ENCODE measurements at regions not wholly inside any gene's neighbourhood (a gene's known extent, or its start where the extent isn't known, plus 50 kb on each side); places are given as distances from the start of the nearest gene placed in this dataset.

- H3K9me2 ChIP-seq (replicated peaks; ENCODE audit: insufficient read depth), result no peaks in the 10 kb centered on the region
- H2AFZ ChIP-seq, result no peak overlapping the region
- H3K9me3 ChIP-seq (ENCODE audit: low read depth), result no peaks in the 10 kb centered on the region
- DNase-seq (ENCODE audit: low spot score), result no peak
- H3K27me3 ChIP-seq, result no peaks in the 10 kb centered on the region
- H3K4me3 ChIP-seq, result no peak overlapping the region
- H3K4me1 ChIP-seq (ENCODE audit: insufficient read depth), result no peaks in the 10 kb centered on the region
- H3K79me2 ChIP-seq, result no peaks in the 10 kb centered on the region
- no peaks in the 10 kb centered on the region for H3K36me3 ChIP-seq (replicated peaks; ENCODE audit: insufficient read depth, low read depth)
- no peaks in the 10 kb centered on the region for H4K20me1 ChIP-seq (ENCODE audit: insufficient read depth, poor library complexity, severe bottlenecking)
- TF ChIP-seq CTCF (IDR thresholded peaks at IDR 0.05; ENCODE audit: poor library complexity) (no peak), EZH2 (IDR thresholded peaks at IDR 0.05; ENCODE audit: borderline replicate concordance) (no peak)
- 70% methylated on average over 4 of the region's 4 CpGs for WGBS (ENCODE audit: low lambda C conversion rate, missing lambda C conversion rate)
- no peak overlapping the region for H3K27ac ChIP-seq
- no peak overlapping the region for H3K4me2 ChIP-seq
These were observed 119.7 kb downstream of the PLPPR4 start for GRCh38 chr1:99384021-99384420.

- H2AFZ ChIP-seq, result no peak overlapping the region
- no peaks in the 10 kb centered on the region for H3K9me2 ChIP-seq (replicated peaks; ENCODE audit: insufficient read depth)
- H3K4me1 ChIP-seq (ENCODE audit: insufficient read depth), result no peaks in the 10 kb centered on the region
- H3K4me3 ChIP-seq, result no peak overlapping the region
- no peaks in the 10 kb centered on the region for H3K9me3 ChIP-seq (ENCODE audit: low read depth)
- no peaks in the 10 kb centered on the region for H3K27me3 ChIP-seq
- H3K4me2 ChIP-seq, result no peak overlapping the region
- H4K20me1 ChIP-seq (ENCODE audit: insufficient read depth, poor library complexity, severe bottlenecking), result no peaks in the 10 kb centered on the region
- no peak for TF ChIP-seq EZH2 (IDR thresholded peaks at IDR 0.05; ENCODE audit: borderline replicate concordance)
- TF ChIP-seq CTCF (IDR thresholded peaks at IDR 0.05; ENCODE audit: poor library complexity), result no peak
- TF ChIP-seq EZH2phosphoT487 (IDR thresholded peaks at IDR 0.05; ENCODE audit: low read depth, severe bottlenecking, unreplicated experiment), result no peak
- DNase-seq (ENCODE audit: low spot score), result no peak
- H3K27ac ChIP-seq, result no peak overlapping the region
- H3K36me3 ChIP-seq (replicated peaks; ENCODE audit: insufficient read depth, low read depth), result no peaks in the 10 kb centered on the region
- no peaks in the 10 kb centered on the region for H3K79me2 ChIP-seq
- WGBS (ENCODE audit: low lambda C conversion rate, missing lambda C conversion rate), result 60% methylated on average over 4 of the region's 4 CpGs
These were observed 121.6 kb downstream of the PLPPR4 start for GRCh38 chr1:99385852-99386251.

- H3K4me3 ChIP-seq, result no peak overlapping the region
- no peaks in the 10 kb centered on the region for H3K4me1 ChIP-seq (ENCODE audit: insufficient read depth)
- no peaks in the 10 kb centered on the region for H3K79me2 ChIP-seq
- no peak overlapping the region for H3K4me2 ChIP-seq
- whole genome bisulfite sequencing (ENCODE audit: low lambda C conversion rate, missing lambda C conversion rate), result 96% methylated on average over 2 of the region's 2 CpGs
- H2AFZ ChIP-seq, result no peak overlapping the region
- H3K27me3 ChIP-seq, result no peaks in the 10 kb centered on the region
- no peak overlapping the region for H3K27ac ChIP-seq
- DNase-seq (ENCODE audit: low spot score), result no peak
- H3K9me3 ChIP-seq (ENCODE audit: low read depth), result no peaks in the 10 kb centered on the region
- H4K20me1 ChIP-seq (ENCODE audit: insufficient read depth, poor library complexity, severe bottlenecking), result no peaks in the 10 kb centered on the region
- H3K9me2 ChIP-seq (replicated peaks; ENCODE audit: insufficient read depth), result no peaks in the 10 kb centered on the region
- H3K36me3 ChIP-seq (replicated peaks; ENCODE audit: insufficient read depth, low read depth), result no peaks in the 10 kb centered on the region
- no peak for TF ChIP-seq CTCF (IDR thresholded peaks at IDR 0.05; ENCODE audit: poor library complexity)
- no peak for TF ChIP-seq EZH2 (IDR thresholded peaks at IDR 0.05; ENCODE audit: borderline replicate concordance)
- no peak for TF ChIP-seq EZH2phosphoT487 (IDR thresholded peaks at IDR 0.05; ENCODE audit: low read depth, severe bottlenecking, unreplicated experiment)
These were observed 132.1 kb downstream of the PLPPR4 start for GRCh38 chr1:99396389-99396788.

GRCh38 chr1:99397029-99397428 lies 132.7 kb downstream of the PLPPR4 start:
- H3K9me3 ChIP-seq (ENCODE audit: low read depth), result no peaks in the 10 kb centered on the region
- H3K36me3 ChIP-seq (replicated peaks; ENCODE audit: insufficient read depth, low read depth), result no peaks in the 10 kb centered on the region
- 54% methylated on average over 2 of the region's 2 CpGs for WGBS (ENCODE audit: low lambda C conversion rate, missing lambda C conversion rate)
- no peak for TF ChIP-seq EZH2 (IDR thresholded peaks at IDR 0.05; ENCODE audit: borderline replicate concordance)
- no peak for TF ChIP-seq CTCF (IDR thresholded peaks at IDR 0.05; ENCODE audit: poor library complexity)
- TF ChIP-seq EZH2phosphoT487 (IDR thresholded peaks at IDR 0.05; ENCODE audit: low read depth, severe bottlenecking, unreplicated experiment), result no peak
- H3K4me3 ChIP-seq, result no peak overlapping the region
- no peaks in the 10 kb centered on the region for H3K4me1 ChIP-seq (ENCODE audit: insufficient read depth)
- no peak overlapping the region for H3K27ac ChIP-seq
- no peaks in the 10 kb centered on the region for H3K79me2 ChIP-seq
- H3K27me3 ChIP-seq, result no peaks in the 10 kb centered on the region
- no peaks in the 10 kb centered on the region for H4K20me1 ChIP-seq (ENCODE audit: insufficient read depth, poor library complexity, severe bottlenecking)
- no peak overlapping the region for H3K4me2 ChIP-seq
- no peak for DNase-seq (ENCODE audit: low spot score)
- no peak overlapping the region for H2AFZ ChIP-seq
- H3K9me2 ChIP-seq (replicated peaks; ENCODE audit: insufficient read depth), result no peaks in the 10 kb centered on the region
